ENCODE measurements at regions not wholly inside any gene's neighbourhood (a gene's known extent, or its start where the extent isn't known, plus 50 kb on each side); places are given as distances from the start of the nearest gene placed in this dataset.
A peak's percentile ranks its signal among the peaks of the same experiment; 100 is the strongest.

DNA sequence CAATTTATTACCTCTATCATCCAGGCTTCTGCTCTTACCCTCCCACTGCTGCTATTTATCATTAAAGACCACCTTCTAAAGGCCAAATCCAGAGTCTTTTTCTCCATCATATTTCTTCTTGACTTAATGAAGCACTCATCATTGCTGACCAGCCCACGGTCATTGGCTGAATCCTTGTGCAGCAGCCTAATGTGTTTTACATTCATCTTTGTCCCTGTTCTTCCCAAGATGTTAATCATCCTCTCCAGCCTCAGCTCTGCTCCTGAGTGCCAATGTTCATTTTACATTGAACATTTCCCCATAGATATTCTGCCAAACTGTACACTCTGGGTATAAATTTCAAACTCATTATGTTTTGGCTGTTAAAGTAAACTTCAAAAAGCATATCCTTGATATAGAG, 373.6 kb downstream of the NUP35 start:
- Histone ChIP-seq H3K4me3 (replicated peaks; ENCODE audit: low read depth, low read length) (no peak overlapping the region), H3K36me3 (ENCODE audit: control insufficient read depth, insufficient read depth, low read length) (no peaks in the 10 kb centered on the region), H3K27me3 (replicated peaks; ENCODE audit: control insufficient read depth, insufficient read depth, low read length) (no peaks in the 10 kb centered on the region)
- DNase-seq (ENCODE audit: extremely low read depth, insufficient read length), result no peak
- TF ChIP-seq, protein P1, sequence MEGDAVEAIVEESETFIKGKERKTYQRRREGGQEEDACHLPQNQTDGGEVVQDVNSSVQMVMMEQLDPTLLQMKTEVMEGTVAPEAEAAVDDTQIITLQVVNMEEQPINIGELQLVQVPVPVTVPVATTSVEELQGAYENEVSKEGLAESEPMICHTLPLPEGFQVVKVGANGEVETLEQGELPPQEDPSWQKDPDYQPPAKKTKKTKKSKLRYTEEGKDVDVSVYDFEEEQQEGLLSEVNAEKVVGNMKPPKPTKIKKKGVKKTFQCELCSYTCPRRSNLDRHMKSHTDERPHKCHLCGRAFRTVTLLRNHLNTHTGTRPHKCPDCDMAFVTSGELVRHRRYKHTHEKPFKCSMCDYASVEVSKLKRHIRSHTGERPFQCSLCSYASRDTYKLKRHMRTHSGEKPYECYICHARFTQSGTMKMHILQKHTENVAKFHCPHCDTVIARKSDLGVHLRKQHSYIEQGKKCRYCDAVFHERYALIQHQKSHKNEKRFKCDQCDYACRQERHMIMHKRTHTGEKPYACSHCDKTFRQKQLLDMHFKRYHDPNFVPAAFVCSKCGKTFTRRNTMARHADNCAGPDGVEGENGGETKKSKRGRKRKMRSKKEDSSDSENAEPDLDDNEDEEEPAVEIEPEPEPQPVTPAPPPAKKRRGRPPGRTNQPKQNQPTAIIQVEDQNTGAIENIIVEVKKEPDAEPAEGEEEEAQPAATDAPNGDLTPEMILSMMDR (IDR thresholded peaks at IDR 0.05; ENCODE audit: insufficient read depth, low read length, poor library complexity, severe bottlenecking), result no peak

DNA sequence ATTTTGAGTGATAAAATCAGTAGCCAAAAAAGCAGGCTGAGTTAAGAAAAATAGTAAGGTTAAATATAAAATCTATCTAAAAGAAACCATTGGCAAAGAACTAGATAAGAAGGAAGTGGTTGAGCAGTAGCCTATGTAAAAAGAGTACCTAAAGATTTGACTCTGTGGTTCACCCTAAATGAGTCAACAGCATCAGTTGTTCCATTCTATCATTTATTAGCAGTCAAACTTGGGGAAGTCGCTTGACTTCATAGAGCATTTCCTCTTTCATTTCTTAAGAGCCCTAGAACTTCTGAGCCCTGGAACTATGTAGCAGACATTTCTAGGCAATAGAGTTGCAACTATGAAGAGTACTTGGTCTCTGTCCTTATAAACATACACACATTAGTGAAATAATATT, 381.7 kb downstream of the NUP35 start:
- TF ChIP-seq, protein P1 (IDR thresholded peaks at IDR 0.05; ENCODE audit: insufficient read depth, low read length, poor library complexity, severe bottlenecking), result no peak
- no peak overlapping the region for H3K4me3 ChIP-seq (replicated peaks; ENCODE audit: low read depth, low read length)
- peak; percentile 50 for DNase-seq (ENCODE audit: extremely low read depth, insufficient read length)
- H3K36me3 ChIP-seq (ENCODE audit: control insufficient read depth, insufficient read depth, low read length), result no peaks in the 10 kb centered on the region
- H3K27me3 ChIP-seq (replicated peaks; ENCODE audit: control insufficient read depth, insufficient read depth, low read length), result no peaks in the 10 kb centered on the region

DNA sequence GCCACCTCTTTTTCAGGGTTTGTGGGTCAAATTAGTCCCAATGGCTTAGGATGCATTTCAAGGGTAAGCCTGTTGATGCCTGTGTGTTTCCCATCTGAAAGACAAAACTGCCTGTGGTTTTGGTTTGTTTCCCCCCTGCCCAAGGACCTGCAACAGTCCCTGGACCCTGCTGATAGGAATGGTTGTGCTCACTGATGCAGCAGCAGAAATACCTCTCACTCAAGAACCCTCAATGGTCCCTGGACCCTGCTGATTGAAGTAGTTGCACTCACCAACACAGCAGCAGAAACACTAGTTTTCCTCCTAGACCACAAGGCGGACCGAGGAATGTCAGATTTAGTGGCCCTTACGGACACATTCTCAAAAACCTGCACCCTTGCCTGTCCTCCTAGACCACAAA, 386.9 kb downstream of the NUP35 start:
- no peak for DNase-seq (ENCODE audit: extremely low read depth, insufficient read length)
- TF ChIP-seq, protein P1 (IDR thresholded peaks at IDR 0.05; ENCODE audit: insufficient read depth, low read length, poor library complexity, severe bottlenecking), result no peak

DNA sequence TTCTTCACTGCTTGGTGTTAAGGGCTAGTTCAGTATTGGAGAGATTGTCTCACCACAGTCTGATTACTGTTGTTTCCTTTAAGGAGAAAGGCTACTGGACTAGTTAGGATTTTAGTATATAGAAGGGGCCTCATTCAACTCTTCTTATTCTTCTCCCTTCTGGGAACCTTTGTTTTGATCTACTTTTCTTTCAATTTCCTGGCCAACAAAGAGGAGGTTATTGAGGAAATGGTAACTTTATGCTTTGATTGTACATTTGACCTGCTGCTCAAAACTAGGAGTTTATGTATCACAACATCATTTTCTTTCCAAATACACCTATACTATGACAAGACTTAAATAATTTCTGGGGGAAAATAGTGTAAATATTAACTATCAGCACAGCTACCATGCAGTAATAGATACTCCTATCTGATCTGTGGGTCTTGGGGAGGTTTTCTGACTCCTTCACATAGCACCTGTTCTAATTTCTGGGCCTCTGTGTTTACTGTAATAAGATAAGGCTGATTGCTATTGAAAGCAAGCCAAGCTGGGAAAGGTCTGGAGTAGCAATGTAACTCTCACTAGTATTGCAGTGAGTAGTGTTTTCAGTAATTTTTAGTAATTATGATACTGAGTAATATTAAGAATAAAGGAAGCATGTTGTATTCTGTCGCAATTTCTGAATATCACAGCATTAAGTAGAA, 395.3 kb downstream of the NUP35 start:
- Histone ChIP-seq H3K4me3 (replicated peaks; ENCODE audit: low read depth, low read length) (no peak overlapping the region), H3K27me3 (replicated peaks; ENCODE audit: control insufficient read depth, insufficient read depth, low read length) (no peaks in the 10 kb centered on the region), H3K36me3 (ENCODE audit: control insufficient read depth, insufficient read depth, low read length) (no peaks in the 10 kb centered on the region)
- no peak for DNase-seq (ENCODE audit: extremely low read depth, insufficient read length)
- TF ChIP-seq, protein P1 (IDR thresholded peaks at IDR 0.05; ENCODE audit: insufficient read depth, low read length, poor library complexity, severe bottlenecking), result no peak

More for the DNA sequence above, 386.9 kb downstream of the NUP35 start:
- Histone ChIP-seq H3K27me3 (replicated peaks; ENCODE audit: control insufficient read depth, insufficient read depth, low read length) (no peaks in the 10 kb centered on the region), H3K4me3 (replicated peaks; ENCODE audit: low read depth, low read length) (no peak overlapping the region), H3K36me3 (ENCODE audit: control insufficient read depth, insufficient read depth, low read length) (no peaks in the 10 kb centered on the region)

DNA sequence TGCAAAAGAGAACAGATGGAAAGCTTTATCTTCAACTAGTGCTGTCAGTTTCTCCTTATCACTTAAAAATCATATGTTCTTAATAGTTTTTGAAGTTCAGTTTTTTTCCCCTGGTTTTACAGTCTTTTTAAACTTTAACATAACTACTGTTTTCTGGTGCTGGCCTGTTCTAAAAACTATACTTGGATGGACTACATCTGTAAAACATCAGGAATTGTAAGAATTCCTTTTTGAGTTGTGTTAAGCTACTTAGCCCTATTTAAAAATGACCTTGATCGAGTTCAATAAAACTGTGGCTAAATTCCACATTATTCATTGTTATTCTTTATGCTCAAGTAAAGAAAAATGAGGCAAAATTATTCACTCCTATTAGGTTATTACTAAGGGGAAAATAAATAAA, 397.7 kb downstream of the NUP35 start:
- Histone ChIP-seq H3K36me3 (ENCODE audit: control insufficient read depth, insufficient read depth, low read length) (no peaks in the 10 kb centered on the region), H3K27me3 (replicated peaks; ENCODE audit: control insufficient read depth, insufficient read depth, low read length) (no peaks in the 10 kb centered on the region), H3K4me3 (replicated peaks; ENCODE audit: low read depth, low read length) (no peak overlapping the region)
- no peak for DNase-seq (ENCODE audit: extremely low read depth, insufficient read length)
- TF ChIP-seq, protein P1 (IDR thresholded peaks at IDR 0.05; ENCODE audit: insufficient read depth, low read length, poor library complexity, severe bottlenecking), result no peak

All from GM06990 (cell line).